GM12864 (cell line): ENCODE measurements at regions not wholly inside any gene's neighbourhood (a gene's known extent, or its start where the extent isn't known, plus 50 kb on each side); places are given as distances from the start of the nearest gene placed in this dataset.
"Not testable (repeated sequence)": the region's sequence is repeated elsewhere in the genome, so short reads cannot be mapped to it uniquely, and the experiment has no call there.

ENCODE experiments used
- DNase-seq: peaks from one replicate; pipeline ENCODE4 v3.0.0-alpha.2; 2011; ENCODE audit warnings: low read depth
- H3K4me3 ChIP-seq: 2 replicates; pipeline ENCODE4 v1.5.1; 2011; ENCODE audit warnings: mild to moderate bottlenecking, low read depth, low read length, control low read depth
- TF ChIP-seq, protein P1 (sequence below): IDR thresholded peaks from 2 replicates; pipeline ENCODE4 v1.5.1; 2011; ENCODE audit warnings: low read depth, mild to moderate bottlenecking, moderate library complexity, low read length, control low read depth, inconsistent platforms; ENCODE audit errors: missing control alignments

DNA sequence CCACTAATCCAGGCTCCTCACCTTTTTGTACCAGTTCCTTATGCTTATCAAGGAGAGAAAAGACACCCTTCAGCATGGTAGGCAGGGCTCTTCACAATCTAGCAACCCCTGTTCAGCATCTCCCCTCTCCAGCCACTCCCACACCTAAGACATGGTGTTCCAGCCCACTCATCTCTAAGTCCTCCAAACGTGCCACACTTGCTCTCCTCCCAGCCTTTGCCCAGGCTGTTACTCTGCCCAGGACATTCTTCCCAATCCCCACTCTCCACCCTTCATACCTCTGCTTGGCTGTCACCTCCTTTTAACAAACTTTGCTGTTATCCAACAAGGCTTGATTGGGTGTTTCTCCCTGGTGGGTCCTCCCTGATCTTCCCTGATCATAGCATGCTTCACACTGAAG is 270.6 kb upstream of the CHAC2 start:
- no peak overlapping the region for H3K4me3 ChIP-seq
- TF ChIP-seq, protein P1, sequence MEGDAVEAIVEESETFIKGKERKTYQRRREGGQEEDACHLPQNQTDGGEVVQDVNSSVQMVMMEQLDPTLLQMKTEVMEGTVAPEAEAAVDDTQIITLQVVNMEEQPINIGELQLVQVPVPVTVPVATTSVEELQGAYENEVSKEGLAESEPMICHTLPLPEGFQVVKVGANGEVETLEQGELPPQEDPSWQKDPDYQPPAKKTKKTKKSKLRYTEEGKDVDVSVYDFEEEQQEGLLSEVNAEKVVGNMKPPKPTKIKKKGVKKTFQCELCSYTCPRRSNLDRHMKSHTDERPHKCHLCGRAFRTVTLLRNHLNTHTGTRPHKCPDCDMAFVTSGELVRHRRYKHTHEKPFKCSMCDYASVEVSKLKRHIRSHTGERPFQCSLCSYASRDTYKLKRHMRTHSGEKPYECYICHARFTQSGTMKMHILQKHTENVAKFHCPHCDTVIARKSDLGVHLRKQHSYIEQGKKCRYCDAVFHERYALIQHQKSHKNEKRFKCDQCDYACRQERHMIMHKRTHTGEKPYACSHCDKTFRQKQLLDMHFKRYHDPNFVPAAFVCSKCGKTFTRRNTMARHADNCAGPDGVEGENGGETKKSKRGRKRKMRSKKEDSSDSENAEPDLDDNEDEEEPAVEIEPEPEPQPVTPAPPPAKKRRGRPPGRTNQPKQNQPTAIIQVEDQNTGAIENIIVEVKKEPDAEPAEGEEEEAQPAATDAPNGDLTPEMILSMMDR: no peak
- DNase-seq: no peak

DNA sequence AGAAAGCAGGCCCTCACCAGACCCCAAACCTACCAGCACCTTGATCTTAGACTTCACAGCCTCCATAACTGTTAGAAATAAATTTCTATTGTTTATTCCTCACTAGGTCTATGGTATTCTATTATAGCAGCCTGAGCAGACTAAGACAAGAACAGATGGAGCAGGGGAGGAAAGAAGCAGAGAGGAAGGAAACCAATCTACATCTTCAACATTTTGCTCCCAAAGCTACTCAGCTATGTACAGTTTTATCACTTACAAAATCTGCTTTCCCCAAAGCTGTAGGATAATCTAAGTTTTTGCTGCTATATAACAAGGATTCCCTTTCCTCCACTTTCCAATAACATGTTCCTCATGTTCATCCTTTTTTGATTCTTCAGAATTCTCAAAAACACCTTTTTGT is 274.4 kb upstream of the CHAC2 start:
- H3K4me3 ChIP-seq: no peak overlapping the region
- DNase-seq: no peak
- TF ChIP-seq, protein P1: no peak

DNA sequence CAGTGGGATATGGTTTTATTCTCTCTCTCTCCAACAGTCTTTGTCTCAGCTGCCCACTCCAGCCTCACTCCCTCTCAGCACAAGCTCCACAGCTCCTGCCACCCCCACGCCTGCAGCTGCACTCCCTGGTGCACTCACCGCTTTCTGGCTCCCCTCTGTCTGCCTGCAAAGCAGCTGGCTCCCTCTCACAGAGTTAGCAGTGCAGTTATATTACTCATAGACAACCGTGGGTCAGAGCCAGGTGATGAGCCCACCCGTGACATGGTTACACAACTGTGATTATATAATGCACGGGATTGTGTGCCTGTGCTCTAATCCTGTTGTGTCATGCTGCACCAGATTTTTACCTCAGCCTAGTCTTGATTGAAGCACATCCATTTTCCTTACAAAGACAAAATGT is 276.9 kb upstream of the CHAC2 start:
- TF ChIP-seq, protein P1: no peak
- H3K4me3 ChIP-seq: no peak overlapping the region
- no peak for DNase-seq

DNA sequence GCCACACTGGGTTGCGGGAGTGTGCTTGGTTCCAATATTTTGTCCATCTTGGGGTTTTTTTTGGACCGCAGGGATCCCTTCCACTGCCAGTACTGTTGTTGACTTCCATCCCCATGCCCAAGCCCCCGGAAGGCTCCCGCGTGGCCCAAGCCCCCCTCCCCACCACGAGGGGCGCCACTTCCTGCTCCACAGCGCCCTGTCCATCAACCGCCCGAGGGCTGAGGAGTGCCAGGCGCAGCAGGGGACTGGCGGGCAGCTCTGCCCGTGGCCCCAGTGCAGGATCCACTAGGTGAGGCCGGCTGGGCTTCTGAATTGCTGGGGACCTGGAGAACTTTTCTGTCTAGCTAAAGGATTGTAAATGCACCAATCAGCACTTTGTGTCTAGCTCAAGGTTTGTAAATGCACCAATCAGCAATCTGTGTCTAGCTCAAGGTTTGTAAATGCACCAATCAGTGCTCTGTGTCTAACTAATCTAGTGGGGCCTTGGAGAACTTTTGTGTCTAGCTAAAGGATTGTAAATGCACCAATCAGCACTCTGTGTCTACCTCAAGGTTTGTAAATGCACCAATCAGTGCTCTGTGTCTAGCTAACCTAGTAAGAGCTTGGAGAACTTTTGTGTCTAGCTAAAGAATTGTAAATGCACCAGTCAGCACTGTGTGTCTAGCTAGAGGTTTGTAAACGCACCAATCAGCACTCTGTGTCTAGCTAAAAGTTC is 281.3 kb upstream of the CHAC2 start:
- H3K4me3 ChIP-seq, DNase-seq: not testable (repeated sequence)

DNA sequence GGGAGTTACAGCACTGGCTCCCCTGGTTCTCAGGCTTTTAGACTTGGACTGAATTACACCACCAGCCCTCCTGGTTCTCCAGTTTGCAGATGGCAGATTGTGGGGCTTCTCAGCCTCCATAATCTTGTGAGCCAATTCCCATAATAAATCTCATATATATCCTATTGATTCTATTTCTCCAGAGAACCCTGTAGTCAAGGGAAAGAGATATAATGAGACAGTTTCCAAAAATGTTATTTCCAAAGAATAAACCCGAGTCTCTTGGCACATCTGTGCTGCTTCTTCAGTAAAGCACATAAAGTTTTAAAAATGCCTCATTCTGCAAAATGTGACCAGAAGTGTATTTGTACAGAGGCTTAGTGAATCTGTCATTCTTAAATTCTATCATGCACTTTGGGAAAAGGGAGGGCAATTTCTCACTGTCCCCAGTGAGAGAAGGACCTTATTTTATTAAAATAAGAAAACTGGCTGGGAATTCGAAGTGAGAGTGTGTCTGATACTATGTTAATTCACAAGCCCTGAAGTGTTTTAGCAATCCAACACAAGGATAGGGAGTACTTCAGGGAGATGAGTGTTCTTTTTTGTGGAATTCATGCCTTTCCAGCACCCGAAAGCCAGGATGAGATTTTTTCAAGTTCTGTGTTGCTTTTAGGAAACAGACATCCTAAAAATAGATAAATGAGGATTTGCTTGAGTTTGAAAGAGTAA is 282.4 kb upstream of the CHAC2 start:
- H3K4me3 ChIP-seq: no peak overlapping the region
- TF ChIP-seq, protein P1: no peak
- no peak for DNase-seq

DNA sequence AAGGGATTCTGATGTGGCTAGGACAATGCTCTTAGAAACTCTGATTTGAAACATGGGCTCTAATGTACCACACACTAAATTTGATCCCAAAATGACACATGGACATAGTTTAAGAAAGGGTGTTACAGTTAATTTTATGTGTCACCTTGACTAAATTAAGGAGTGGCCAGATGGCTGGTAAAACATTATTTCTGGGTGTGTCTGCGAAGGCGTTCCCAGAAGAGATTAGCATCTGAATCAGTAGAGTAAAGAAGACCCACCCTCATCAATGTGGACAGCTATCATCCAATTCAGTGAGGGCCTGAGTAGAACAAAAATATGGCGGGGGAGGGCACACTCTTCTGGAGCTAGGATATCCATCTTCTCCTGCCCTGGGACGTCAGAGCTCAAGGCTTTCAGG is 283.1 kb upstream of the CHAC2 start:
- DNase-seq: no peak
- TF ChIP-seq, protein P1: no peak
- H3K4me3 ChIP-seq: no peak overlapping the region

DNA sequence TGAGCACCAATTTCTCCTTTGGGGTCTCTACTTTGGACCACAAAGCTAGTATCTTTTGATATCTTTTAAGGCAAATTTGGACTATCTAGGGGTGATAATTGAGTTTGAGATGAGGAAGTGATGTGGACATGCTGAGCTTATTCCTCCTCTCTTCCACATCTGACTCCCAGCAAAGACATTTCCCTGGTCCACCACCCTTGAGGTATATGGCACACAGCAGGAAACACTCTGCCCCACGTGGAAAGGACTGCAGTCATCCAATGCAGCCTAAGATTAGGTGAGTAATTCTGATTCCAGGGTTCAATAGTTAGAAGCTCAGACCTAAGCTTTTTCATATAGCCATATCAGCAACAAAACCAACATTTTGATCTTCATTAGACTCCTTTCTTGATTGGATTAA is 290.1 kb upstream of the CHAC2 start:
- DNase-seq: no peak
- TF ChIP-seq, protein P1: no peak
- H3K4me3 ChIP-seq: no peak overlapping the region
